GM21360 (cell line): ENCODE measurements at regions not wholly inside any gene's neighbourhood (a gene's known extent, or its start where the extent isn't known, plus 50 kb on each side); places are given as distances from the start of the nearest gene placed in this dataset.

Source experiments
- ATAC-seq: cut with Tn5 transposase; IDR thresholded peaks from one replicate; pipeline ENCODE4 v1.9.1; 2021; ENCODE audit warnings: mild to moderate bottlenecking, moderate library complexity; ENCODE audit not compliant: unreplicated experiment

DNA sequence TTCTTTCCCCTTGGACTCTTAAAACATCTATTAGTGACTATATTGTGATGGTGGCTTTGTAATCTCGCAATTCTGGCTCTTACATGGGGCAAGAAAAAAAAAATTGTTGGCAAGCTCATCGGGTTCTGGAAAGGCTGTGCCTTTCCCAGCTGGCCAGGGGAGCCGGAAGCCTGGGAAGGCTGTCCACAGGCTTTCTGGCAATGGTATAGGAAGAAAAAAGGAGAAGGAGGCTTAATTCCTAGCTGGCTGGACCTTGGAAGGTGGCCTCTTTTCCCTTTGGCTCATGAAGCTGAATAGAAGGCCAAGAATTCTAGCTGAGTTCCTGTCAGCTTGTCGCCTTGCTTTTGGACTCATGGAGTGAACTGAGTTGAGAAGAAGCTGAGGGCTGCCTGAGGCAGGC lies 243.5 kb upstream of the SEMA6D start:
- no peak for ATAC-seq

DNA sequence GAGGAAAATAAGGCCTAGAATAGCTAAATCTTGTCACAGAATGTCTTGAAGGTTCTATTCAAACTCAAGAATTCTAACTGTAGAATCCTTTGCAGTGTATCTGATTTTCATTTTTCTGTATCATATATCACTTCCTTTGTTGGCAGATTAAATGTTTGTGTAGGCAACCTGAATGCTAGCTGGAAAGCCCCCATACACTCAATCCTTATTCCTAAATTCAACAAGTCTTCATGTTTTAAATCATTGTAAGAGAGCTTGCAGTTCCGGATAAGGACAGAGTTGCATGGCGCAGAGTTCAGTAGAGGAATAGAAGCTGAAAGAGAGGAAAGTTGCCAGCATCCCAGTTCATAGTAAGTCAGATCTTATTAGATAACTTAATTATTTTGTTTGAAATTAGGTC lies 242.0 kb upstream of the SEMA6D start:
- no peak for ATAC-seq

DNA sequence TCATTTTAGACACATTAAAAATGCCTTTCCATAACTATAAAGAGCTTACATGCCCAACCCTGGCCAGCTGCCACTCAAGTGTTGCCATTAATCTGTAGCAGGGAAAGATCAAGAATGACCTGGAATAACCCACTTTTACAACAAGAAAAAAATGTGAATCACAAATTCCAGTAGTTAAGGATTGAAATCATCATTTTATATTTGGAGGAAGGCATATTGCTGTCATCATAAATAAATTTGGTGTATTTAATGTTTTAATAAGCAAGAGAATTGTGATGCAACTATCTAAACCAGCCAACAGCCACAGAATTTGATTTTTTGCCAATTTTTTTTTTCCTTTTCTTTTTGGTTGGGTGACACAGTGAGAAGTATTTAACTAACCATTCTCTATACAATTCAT lies 240.0 kb upstream of the SEMA6D start:
- no peak for ATAC-seq

DNA sequence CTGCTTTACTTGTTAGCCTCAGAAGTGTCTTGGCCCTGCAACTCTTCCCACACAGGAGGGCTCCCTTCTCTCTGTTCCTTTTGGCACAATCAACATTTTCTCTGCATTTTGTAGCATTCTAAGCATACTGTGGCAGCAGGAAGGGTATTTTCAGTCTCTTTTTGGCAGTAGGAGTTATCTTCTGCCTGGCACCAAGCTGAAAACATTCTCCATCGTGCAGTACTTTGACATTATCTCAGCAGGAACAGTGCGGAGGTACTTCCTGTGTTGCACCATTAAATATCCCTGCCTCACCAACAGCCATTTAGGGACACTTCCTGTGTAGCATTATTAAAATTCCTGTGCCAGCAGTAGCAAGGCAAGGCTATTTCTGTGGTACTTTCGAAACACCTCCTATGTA lies 233.2 kb upstream of the SEMA6D start:
- no peak for ATAC-seq

DNA sequence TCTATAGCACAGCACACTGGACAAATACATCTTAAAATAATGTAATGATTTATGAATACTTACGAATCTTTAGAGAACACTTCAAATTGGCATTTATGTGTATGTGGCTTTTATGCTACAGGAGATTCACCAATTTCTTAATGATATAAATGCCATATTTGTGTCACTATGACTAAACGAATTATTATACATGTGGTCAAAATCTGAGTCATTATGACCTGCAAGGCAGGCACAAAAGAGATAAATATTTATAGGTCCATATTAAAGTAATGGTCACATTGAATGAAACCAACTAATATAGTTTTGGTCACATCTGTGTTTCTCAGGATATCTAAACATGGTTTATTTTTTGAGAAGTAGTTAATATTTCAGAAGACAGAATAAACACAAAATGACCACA lies 232.3 kb upstream of the SEMA6D start:
- ATAC-seq: no peak

DNA sequence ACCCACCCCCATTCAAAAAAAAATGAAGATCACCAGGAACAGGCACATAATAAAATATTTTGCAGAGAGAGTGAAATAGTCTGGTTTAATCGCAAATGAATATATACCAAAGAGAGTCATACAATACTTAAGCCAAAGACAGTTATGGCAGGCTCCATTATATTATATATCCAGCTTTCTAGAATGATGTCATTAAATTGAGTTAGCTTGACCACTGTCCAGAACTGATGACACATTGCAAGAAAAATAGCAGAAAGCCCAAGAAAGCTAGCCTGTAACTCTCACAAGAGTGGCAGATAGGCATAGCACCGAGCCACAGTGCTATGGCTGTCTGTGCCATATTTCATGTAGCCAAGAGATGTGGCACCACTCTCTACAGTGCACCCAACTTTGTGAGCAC lies 231.9 kb upstream of the SEMA6D start:
- ATAC-seq: no peak

DNA sequence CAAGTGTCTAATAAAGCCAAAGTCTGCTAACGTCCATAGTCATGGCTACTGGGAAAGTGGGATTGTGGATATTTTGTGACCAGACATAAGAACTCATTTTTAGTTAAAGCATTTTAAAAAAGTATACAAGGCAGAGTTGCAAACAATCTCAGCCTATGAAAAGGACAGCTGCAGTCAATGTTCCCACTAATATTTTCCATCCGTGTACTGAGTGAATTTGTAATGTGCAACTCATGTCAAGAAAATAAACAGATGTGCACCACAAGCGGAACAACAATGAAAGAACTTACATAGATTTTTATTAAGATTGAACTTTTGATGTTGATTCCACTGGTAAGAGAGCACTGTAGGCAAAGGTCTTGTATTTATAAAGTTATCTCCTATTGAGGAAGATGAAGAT lies 231.3 kb upstream of the SEMA6D start:
- ATAC-seq: no peak

DNA sequence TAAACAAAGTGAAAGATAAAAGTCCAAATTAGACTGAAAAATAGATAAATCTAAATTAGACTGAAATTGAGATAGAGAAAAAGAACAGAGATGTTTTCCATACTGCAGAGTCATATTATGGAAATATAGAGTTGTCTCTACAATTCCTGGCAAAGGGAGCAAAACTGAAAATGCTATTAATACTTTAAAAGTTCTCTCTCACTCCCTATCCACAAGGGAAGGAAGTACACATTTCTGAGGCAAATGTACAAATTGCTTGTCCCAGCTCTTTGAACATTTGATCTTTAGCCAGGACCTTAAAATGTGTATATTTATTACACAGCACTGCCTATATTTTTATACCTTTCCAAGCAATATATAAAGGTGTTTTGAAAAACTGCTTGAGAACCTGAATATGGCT lies 225.1 kb upstream of the SEMA6D start:
- ATAC-seq: no peak

DNA sequence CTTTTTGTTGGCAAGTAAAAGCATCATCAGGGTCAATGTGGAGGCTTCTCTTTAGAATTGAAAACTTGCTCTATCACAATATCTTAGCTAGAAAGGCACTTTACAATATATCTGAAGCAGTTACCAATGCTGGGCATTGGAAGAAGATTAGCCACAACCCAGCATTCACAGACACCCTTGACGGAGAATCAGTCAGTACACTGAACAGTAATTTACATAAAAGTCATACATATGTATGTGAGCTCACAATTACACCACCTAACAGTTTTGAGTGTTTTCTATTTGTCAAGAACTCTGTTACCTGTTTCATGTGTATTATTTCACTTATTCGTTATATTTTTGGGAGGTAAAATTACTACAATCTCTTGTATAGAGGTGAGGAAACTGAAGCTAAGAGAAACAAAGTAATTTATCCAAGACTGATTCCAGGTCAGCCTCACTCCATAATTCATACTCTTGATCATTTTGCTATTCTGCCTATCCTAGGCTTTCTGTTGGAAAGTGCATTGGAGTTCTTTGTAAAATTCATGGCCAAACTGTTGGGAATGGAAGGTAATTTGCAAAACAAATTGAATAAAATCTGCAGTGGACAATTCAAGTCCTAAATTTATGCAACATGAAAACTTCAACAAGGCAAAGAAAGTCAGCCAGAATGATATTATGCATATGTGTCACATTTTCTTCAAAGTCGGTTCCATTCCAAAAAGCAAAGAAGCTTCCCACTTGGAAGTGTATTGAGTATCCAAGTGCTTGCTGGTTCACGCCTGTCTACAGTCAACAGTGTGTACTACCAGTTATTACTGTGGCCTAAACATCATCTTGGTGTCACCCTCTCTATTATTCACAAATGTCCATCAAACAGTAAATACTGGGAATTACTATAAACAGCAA lies 223.7 kb upstream of the SEMA6D start:
- no peak for ATAC-seq

DNA sequence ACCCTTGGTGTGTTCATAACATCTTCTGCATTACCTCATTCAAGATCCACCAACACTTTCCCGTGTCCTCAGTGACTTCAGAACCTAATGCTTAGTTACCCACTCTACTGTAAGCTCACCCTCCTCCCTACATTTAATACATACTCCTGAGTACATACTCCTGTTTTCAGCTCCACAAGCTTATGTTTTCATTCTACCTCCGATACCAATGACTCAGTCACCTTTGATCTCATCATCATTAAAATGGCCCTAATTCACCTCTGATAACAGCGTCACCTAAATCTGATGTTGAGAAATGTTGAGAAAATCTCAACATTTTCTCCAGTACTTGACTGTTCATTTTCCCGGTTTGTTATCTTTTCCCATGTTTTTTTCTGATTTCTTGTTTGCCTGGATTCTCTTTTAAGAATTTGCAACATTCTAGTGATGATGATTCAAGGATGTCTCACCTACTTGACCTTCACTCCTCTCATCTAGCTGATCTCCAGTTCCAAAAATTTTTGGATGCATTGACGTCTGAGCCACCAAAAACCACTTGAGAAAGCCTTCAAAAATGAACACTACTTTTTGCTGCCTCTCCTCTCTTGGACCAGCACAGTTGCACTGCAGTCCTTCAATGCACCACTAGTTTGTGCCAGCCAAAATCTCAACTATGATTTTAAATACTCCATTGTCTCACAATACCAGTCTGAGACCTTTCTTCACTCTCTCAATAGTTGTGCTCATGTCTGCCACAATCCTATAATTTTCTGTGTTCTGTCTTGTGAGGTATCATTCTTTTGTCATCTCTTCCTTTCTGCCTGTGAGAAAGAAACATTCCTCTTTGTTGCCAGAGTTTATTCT lies 220.7 kb upstream of the SEMA6D start:
- ATAC-seq: no peak

DNA sequence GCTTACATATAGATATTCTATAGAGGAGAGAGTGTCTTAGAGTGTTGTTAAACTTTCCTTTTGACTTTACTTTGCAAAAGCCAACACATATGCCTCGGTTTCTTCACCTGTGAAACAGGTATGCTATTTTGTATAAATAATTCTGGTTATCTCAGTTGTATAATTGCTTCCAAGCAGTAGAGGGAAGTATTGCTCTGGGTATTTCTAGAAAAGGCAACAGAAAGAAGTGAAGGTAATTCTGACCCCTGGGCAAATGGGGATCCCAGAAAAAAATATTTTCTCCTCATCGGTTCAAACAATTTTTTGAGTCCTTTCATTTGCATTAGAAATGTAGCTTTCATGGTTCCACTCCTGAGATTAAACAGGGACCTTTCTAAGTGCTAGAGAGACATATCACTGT lies 216.5 kb upstream of the SEMA6D start:
- no peak for ATAC-seq

DNA sequence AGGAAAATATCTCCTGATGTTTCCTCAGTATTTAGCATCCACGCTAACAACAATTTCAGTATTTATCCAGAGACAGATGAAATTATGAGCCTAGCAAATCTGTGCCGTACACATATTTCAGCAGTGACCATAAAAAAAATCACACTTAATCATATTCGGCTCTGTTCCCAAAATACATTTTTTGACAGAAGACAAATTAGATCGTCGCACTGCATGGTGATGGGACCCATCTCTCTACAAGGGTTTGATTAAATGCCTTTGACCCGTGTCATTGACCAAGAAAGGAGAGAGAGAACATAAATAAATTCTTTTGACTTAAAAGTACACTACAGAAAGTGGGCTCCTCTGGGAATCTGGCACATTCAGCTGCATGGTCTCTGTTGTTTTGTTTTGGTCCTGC lies 215.3 kb upstream of the SEMA6D start:
- ATAC-seq: no peak

DNA sequence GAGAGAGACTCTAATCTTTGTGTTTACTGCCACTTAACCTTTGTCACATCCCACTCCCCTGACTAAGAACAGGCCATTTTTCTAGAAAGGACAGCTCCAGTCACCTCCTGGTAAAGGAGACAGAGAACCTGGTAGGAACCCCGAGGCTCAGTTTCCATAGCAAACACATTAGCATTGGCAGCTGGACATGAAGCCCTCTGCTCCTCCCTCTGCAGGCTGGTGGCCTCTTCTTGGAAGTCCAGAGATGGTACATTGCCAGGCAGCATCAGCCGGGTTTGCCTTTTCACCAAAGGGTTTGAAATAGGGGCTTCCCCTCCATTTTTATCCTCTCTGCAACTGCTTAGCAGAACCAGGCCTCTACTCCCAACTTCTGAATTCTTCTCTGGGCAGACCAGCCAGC lies 213.4 kb upstream of the SEMA6D start:
- no peak for ATAC-seq

DNA sequence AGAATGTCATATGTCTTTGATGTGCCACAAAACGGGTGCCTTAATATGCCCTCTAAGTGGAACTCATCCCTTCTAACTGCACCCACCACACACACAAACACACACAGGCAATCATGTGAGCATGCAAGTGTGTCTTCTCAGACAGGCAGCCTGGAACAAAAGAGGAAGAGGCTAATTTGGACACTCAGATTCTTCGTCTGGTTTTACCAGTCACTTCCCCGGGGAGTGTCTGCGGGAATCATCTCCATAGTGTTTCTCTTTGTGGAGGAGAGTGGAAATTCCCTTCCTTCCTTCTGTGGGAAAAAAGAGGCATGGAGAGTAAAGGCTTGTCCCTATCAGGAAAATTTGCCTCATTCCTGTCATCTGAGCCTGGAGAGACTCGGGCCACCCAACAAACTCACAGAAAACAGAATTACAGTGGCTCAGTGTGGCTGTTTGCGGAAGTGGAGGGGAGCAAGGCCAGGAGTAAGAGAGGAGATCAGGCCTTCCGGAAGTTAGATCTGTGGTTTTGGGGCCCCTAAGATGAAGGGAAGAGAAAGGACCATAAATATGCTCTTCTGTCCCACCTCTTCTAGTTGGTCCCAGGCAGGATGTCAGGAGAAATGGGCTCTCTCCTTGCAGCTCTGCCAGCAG lies 212.6 kb upstream of the SEMA6D start:
- no peak for ATAC-seq

DNA sequence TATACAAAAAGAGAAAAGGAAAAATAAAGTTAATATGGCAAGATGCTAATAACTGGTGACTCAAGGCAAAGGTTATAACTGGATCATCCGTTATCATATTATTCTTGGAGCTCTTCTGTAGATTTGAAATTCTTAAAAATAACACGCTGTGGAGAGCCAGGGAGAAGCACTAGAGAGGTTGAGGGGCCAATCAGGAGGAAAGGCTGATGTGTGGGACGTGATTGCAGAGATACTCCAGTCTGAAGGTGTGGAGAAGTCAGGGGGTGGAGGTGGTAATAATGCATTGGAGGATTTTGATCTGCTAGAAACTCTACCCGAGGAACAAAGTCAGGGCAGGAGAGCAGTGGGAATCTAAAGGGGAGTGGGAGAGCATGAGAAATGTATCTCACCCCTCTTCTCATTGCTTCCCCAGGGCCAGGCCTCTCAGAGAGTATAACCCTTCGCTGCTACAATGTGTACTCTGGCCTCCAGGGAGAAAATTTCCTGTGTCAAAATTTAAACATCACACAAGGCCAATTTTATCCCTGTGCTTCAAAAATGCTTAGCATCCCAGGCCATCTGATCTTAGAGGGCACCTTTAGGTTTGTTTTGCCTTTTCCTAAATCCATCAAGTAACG lies 211.5 kb upstream of the SEMA6D start:
- ATAC-seq: no peak

DNA sequence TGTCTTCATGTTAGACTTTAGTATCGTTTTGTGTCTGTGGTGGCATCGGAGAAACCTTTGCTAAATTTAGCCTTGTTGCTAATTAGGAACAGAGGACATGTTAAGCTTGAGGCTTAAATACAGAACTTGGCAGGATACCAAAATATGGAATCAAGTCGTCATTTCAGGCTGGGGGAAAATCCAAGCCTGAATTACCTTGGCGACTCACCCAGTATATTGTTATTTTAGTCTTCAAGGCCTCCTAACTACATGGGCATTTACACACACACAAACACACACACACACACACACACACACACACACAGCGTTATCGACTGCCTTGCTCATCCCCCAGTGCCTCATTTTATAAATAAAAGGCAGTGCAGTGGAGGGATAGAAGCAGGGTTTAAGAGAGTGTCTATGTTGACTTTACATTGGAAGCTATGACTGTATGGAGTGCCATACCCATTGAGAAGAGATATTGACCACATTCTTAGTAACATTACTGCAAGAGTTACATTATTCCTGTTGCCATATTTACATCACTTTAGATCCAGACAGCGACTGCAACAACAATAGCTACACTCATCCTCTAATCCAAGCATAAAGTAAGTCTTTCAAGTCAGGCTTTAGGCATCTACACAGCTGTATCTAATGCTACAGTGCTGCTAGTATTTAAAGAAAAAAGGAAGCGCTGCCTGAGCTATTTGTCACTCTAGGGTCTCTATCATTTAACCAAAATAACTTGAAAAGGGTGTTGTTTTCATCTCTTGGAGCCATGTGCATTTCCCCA lies 210.8 kb upstream of the SEMA6D start:
- no peak for ATAC-seq

DNA sequence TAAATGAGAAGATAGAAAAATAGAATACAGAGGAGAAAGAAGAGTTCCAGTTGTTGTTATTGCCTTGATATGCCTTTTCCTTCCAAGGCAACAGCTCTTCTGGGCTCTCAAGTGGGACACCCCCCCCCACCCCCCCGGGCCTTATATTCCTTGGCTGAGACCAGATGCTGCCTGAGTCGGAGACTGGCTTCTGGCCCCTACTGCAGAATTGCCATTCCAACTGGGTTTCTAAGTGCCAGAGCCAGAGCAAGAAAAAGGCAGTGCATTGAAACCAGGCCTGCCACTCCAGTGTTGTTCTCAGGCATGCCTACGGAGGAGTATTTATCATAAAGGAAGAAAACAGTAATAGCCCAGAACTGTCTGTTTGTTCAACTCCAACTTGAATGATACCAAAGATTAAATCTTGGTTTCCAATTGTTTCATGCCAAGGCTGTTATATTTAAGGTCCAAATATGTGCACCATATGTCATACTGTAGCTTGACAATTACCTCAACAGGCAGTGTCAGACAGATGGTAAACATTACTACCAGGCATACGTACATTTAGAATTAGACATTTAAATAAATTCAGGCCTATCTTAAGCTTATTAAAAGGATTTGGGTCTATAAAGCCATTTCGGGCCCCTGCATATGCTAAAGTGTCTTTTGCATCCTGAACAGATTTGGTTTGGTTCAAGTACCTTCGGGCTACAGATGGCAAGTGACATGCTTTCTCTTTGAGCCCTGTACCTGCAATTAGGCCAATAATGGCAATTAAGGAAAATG lies 209.9 kb upstream of the SEMA6D start:
- ATAC-seq: no peak

DNA sequence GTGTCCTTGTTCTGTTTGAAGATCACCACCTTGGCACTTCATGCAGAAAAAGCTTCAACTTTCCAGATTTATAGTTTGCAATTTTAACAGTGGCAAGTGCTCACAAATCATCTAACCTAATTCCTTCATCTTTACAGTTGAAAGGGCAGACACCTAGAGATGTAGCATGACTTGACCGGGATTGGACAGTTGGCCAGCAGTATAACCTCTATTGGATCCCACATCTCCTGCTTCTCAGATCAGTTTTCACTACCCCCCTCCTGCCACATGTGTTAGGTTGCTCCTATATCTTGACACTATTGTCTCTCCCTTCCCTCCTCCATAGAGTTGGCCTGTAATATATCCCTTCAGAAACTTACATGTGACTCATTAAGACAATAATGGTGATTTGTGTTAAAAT lies 206.0 kb upstream of the SEMA6D start:
- no peak for ATAC-seq

DNA sequence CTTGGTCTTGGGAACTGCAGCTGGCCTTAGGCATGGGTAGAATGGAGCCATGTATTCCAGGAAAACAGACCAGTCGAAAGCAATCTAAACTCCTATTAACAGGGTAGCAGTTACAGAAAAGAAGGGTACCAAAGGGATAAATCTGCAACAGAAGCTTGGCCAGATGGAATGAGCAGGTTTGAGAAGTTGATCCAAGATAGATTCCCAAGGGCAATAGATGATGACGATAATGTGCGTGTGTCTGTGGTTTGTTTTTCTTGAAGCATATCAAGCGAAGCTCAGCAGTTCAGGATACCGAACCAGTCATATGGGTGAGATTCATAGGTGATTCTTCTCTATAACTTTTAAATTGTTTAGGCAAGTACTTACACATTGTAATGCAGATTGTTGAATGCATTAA lies 203.8 kb upstream of the SEMA6D start:
- ATAC-seq: no peak

DNA sequence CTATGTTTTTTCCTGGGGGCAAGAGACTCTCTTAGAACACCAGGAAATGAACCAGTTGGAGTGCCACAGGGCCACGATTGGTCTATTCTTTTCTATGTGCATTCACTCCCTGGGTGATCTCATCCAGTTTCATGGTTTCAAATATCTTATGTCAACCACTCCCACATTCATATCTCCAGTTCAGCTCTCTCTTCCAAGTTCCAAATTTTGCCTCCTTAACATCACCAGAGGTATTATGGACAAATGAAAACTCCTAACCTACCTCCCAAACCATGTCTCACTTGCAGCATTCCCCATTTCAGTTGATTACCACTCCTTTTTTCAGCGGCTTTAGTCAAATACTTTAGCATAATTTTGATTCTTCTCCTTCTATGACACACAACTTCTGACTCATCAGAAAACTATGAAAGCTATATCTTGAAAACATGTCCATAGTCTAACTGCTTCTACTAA lies 203.1 kb upstream of the SEMA6D start:
- ATAC-seq: no peak
